A549 (cell line): ENCODE measurements at regions not wholly inside any gene's neighbourhood (a gene's known extent, or its start where the extent isn't known, plus 50 kb on each side); places are given as distances from the start of the nearest gene placed in this dataset.

Source experiments
- ATAC-seq, 2 experiments: fragments of 200-7000 bp in 1 of 2; fragments of >200 bp in 1 of 2; cut with Nextera tagmentation in 1 of 2; cut with Tn5 transposase in 1 of 2; 3 replicates each; pipeline versions ENCODE4 v1.8.0 to v1.9.1; 2018 to 2020; ENCODE audit warnings: mild to moderate bottlenecking in 1 of 2, moderate library complexity in 1 of 2
- CTCF ChIA-PET: fragments of 300-600 bp; sonication (Branson Sonifier 250); formaldehyde crosslinking; extraction: SDS; loops from one replicate; lab custom pipeline; 2021; ENCODE audit warnings: antibody characterized with exemption, inconsistent platforms; lab: Yijun Ruan, JAX
- POLR2A ChIA-PET: fragments of 350-600 bp; formaldehyde crosslinking; extraction: SDS; loops from one replicate; lab custom pipeline; 2021; ENCODE audit warnings: antibody characterized with exemption, inconsistent platforms; lab: Yijun Ruan, JAX
- DNase-seq, 2 experiments: peaks; one replicate each; pipeline versions ENCODE4 v3.0.0 to v3.0.0-alpha.2; 2011 to 2016; ENCODE audit warnings: low read depth in 1 of 2, low spot score in 1 of 2
- FAIRE-seq: peaks from 2 replicates; lab custom pipeline; 2011; peaks lifted over from hg19 to GRCh38; lab: Jason Lieb, UNC
- H3K27ac ChIP-seq, 2 experiments: fragments of >200 bp; sonication (Bioruptor Twin); formaldehyde crosslinking; 3 replicates each; pipeline ENCODE4 v1.5.1; 2016 to 2017
- H3K4me1 ChIP-seq: fragments of >200 bp; sonication (Bioruptor Twin); formaldehyde crosslinking; 3 replicates; pipeline ENCODE4 v1.6.1; 2016
- H3K4me2 ChIP-seq: fragments of >200 bp; sonication (Bioruptor Twin); formaldehyde crosslinking; 3 replicates; pipeline ENCODE4 v1.6.1; 2016
- H3K4me3 ChIP-seq: fragments of >200 bp; sonication (Bioruptor Twin); formaldehyde crosslinking; 3 replicates; pipeline ENCODE4 v1.5.1; 2016
- H3K9me3 ChIP-seq: fragments of >200 bp; sonication (Bioruptor Twin); formaldehyde crosslinking; 3 replicates; pipeline ENCODE4 v1.6.1; 2016
- ATOH8 ChIP-seq: fragments of 250-450 bp; sonication (Bioruptor Pico); IDR thresholded peaks from 2 replicates; pipeline ENCODE4 v1.5.0; 2020; ENCODE audit warnings: low read depth, mild to moderate bottlenecking, moderate library complexity
- CHD2 ChIP-seq: fragments of 150-350 bp; IDR thresholded peaks from 2 replicates; pipeline ENCODE4 v1.6.1; 2014; ENCODE audit warnings: low read length; ENCODE audit not compliant: partially characterized antibody
- CHD4 ChIP-seq: fragments of 200-600 bp; sonication (generic); IDR thresholded peaks from 2 replicates; pipeline ENCODE4 v1.6.1; 2016; ENCODE audit warnings: antibody characterized with exemption, mild to moderate bottlenecking, borderline replicate concordance
- EP300 ChIP-seq, 2 experiments: fragments of >200 bp; sonication (Bioruptor Twin); formaldehyde crosslinking; IDR thresholded peaks; 2 replicates in 1 of 2; 3 replicates in 1 of 2; pipeline ENCODE4 v1.6.1; 2016 to 2017
- FOSL2 ChIP-seq, 2 experiments: fragments of 450-650 bp in 1 of 2; fragments of >200 bp in 1 of 2; sonication (Bioruptor Twin) in 1 of 2; formaldehyde crosslinking; IDR thresholded peaks; 2 replicates each; pipeline versions ENCODE4 v1.5.0 to v1.6.1; 2016 to 2020; ENCODE audit warnings: mild to moderate bottlenecking in 1 of 2, moderate library complexity in 1 of 2
- FOXS1 ChIP-seq: fragments of 250-450 bp; sonication (Bioruptor Pico); IDR thresholded peaks from 2 replicates; pipeline ENCODE4 v1.5.0; 2020; ENCODE audit warnings: mild to moderate bottlenecking, moderate library complexity
- GATA3 ChIP-seq: IDR thresholded peaks from 2 replicates; pipeline ENCODE4 v1.6.1; 2012; ENCODE audit warnings: borderline replicate concordance
- HEYL ChIP-seq: fragments of 250-450 bp; sonication (Bioruptor Pico); IDR thresholded peaks from 2 replicates; pipeline ENCODE4 v1.8.0; 2021; ENCODE audit warnings: mild to moderate bottlenecking, moderate library complexity
- HOXB5 ChIP-seq: fragments of 250-450 bp; sonication (Bioruptor Pico); IDR thresholded peaks from 2 replicates; pipeline ENCODE4 v1.5.0; 2020; ENCODE audit warnings: mild to moderate bottlenecking, moderate library complexity
- JUNB ChIP-seq: fragments of >200 bp; sonication (Bioruptor Twin); formaldehyde crosslinking; IDR thresholded peaks from 2 replicates; pipeline ENCODE4 v1.6.1; 2016
- KDM5A ChIP-seq: fragments of 200-600 bp; sonication (generic); IDR thresholded peaks from 2 replicates; pipeline ENCODE4 v1.6.1; 2016; ENCODE audit warnings: antibody characterized with exemption, mild to moderate bottlenecking
- MAX ChIP-seq: IDR thresholded peaks from 2 replicates; pipeline ENCODE4 v1.6.1; 2012
- MYC ChIP-seq: IDR thresholded peaks from 2 replicates; pipeline ENCODE4 v1.6.1; 2012; ENCODE audit warnings: mild to moderate bottlenecking, inconsistent platforms, low read length, improper control_type of control experiment, borderline replicate concordance
- NPAS2 ChIP-seq: fragments of 250-450 bp; sonication (Bioruptor Pico); IDR thresholded peaks from 2 replicates; pipeline ENCODE4 v1.8.0; 2022; ENCODE audit warnings: mild to moderate bottlenecking, moderate library complexity, borderline replicate concordance
- NR3C1 ChIP-seq: fragments of >200 bp; sonication (Bioruptor Twin); formaldehyde crosslinking; IDR thresholded peaks from 3 replicates; pipeline ENCODE4 v1.6.1; 2017
- POLR2AphosphoS2 ChIP-seq: conservative IDR thresholded peaks from 2 replicates; pipeline ENCODE4 v1.6.1; 2012; ENCODE audit warnings: low read length, improper control_type of control experiment, inconsistent platforms
- RAD21 ChIP-seq, 2 experiments: fragments of >200 bp in 1 of 2; sonication (Bioruptor Twin) in 1 of 2; formaldehyde crosslinking in 1 of 2; IDR thresholded peaks in 1 of 2; conservative IDR thresholded peaks in 1 of 2; 2 replicates in 1 of 2; 3 replicates in 1 of 2; pipeline ENCODE4 v1.6.1; 2012 to 2018; ENCODE audit warnings: inconsistent platforms in 1 of 2
- RARB ChIP-seq: fragments of 250-450 bp; sonication (Bioruptor Pico); IDR thresholded peaks from 2 replicates; pipeline ENCODE4 v1.8.0; 2021; ENCODE audit warnings: mild to moderate bottlenecking, moderate library complexity
- RCOR1 ChIP-seq: fragments of 150-350 bp; IDR thresholded peaks from 2 replicates; pipeline ENCODE4 v1.6.1; 2014; ENCODE audit warnings: antibody characterized with exemption, low read length, low read depth
- RNF2 ChIP-seq: fragments of 200-600 bp; sonication (generic); IDR thresholded peaks from 2 replicates; pipeline ENCODE4 v1.6.1; 2016; ENCODE audit warnings: low read depth, mild to moderate bottlenecking, antibody characterized with exemption, moderate library complexity, borderline replicate concordance
- SREBF2 ChIP-seq: fragments of 450-650 bp; IDR thresholded peaks from 2 replicates; pipeline ENCODE4 v1.6.1; 2014; ENCODE audit warnings: mild to moderate bottlenecking, moderate library complexity
- TFCP2L1 ChIP-seq: fragments of 250-450 bp; sonication (Bioruptor Pico); IDR thresholded peaks from 2 replicates; pipeline ENCODE4 v1.5.0; 2021; ENCODE audit warnings: mild to moderate bottlenecking
- ZSCAN20 ChIP-seq: fragments of 250-450 bp; sonication (Bioruptor Pico); IDR thresholded peaks from 2 replicates; pipeline ENCODE4 v1.8.0; 2022; ENCODE audit warnings: mild to moderate bottlenecking, moderate library complexity
- WGBS: methylation state at CpG from one replicate; pipeline ENCODE4 v1.1.6; 2017; ENCODE audit errors: missing lambda C conversion rate; 5-methylcytosine and 5-hydroxymethylcytosine counted together
- TF ChIP-seq, protein P1 (sequence below): IDR thresholded peaks from 2 replicates; pipeline ENCODE4 v1.6.1; 2012; ENCODE audit warnings: low read depth, borderline replicate concordance
- TF ChIP-seq, protein P2 (sequence below): fragments of 150-350 bp; IDR thresholded peaks from 2 replicates; pipeline ENCODE4 v1.6.1; 2014; ENCODE audit warnings: low read depth, mild to moderate bottlenecking, low read length
- TF ChIP-seq, protein P3 (sequence below): fragments of 450-650 bp; IDR thresholded peaks from 2 replicates; pipeline ENCODE4 v1.6.1; 2014; ENCODE audit warnings: antibody characterized with exemption

DNA sequence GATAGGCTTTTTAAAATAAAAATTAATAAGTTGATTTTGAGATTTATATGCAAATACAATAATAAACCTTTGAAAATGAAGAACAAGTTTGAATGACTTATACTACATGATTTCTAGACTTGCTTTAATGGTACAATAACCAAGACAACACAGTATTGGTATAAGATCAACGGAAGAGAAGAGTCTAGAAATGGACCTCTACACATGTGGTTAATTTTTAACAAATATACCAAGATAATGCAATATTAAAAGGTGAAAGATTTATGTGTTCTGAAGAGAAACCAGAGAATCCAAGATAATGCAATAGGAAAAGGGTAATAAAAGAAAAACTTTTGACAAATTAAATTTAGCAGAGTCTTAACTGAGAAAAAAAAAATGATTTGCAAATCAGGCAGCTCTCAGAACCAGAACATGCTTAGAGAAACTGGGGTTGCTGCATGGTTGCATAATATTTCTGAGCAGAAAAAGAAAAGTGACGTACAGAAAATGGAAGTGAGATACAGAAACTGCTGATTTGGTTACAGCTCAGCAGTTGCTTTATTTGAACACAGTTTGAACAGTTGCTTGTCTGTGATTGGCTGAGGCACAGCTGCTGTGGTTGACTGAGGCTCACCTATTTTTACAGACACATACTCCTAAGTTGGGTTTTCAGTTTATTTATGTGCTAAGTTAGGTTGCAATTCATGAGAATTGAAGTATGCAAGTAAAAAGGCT lies 365.9 kb downstream of the CRPPA start:
- ChIA-PET POLR2A (no interaction called here), CTCF (no interaction called here)
- H3K9me3 ChIP-seq = no peaks in the 10 kb centered on the region
- TF ChIP-seq ZSCAN20 (CRISPR knock-in tag) (no peak), POLR2AphosphoS2 (no peak), RARB (CRISPR knock-in tag) (no peak), EP300 (IDR thresholded peaks at IDR 0.05) (no peak), FOSL2 (IDR thresholded peaks at IDR 0.05) (no peak), FOSL2 (CRISPR knock-in tag; IDR thresholded peaks at IDR 0.05) (no peak), KDM5A (no peak), RCOR1 (no peak), RNF2 (no peak), ATOH8 (CRISPR knock-in tag) (no peak), MYC (no peak), TFCP2L1 (CRISPR knock-in tag) (no peak), NR3C1 (no peak), HOXB5 (CRISPR knock-in tag) (no peak), NPAS2 (CRISPR knock-in tag) (no peak), CHD2 (no peak), SREBF2 (no peak)
- TF ChIP-seq, protein P1, sequence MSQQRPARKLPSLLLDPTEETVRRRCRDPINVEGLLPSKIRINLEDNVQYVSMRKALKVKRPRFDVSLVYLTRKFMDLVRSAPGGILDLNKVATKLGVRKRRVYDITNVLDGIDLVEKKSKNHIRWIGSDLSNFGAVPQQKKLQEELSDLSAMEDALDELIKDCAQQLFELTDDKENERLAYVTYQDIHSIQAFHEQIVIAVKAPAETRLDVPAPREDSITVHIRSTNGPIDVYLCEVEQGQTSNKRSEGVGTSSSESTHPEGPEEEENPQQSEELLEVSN = no peak
- TF ChIP-seq, protein P2, sequence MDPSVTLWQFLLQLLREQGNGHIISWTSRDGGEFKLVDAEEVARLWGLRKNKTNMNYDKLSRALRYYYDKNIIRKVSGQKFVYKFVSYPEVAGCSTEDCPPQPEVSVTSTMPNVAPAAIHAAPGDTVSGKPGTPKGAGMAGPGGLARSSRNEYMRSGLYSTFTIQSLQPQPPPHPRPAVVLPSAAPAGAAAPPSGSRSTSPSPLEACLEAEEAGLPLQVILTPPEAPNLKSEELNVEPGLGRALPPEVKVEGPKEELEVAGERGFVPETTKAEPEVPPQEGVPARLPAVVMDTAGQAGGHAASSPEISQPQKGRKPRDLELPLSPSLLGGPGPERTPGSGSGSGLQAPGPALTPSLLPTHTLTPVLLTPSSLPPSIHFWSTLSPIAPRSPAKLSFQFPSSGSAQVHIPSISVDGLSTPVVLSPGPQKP = no peak
- H3K4me3 ChIP-seq = no peak overlapping the region
- no peaks in the 10 kb centered on the region for H3K4me1 ChIP-seq
- no peak overlapping the region for H3K27ac ChIP-seq
- WGBS = 27% methylated on average over 2 of the region's 2 CpGs
- DNase-seq = peak in 1 of 2 experiments; percentile 1
- no peak for FAIRE-seq
- no peak for ATAC-seq
- no peak overlapping the region for H3K4me2 ChIP-seq

DNA sequence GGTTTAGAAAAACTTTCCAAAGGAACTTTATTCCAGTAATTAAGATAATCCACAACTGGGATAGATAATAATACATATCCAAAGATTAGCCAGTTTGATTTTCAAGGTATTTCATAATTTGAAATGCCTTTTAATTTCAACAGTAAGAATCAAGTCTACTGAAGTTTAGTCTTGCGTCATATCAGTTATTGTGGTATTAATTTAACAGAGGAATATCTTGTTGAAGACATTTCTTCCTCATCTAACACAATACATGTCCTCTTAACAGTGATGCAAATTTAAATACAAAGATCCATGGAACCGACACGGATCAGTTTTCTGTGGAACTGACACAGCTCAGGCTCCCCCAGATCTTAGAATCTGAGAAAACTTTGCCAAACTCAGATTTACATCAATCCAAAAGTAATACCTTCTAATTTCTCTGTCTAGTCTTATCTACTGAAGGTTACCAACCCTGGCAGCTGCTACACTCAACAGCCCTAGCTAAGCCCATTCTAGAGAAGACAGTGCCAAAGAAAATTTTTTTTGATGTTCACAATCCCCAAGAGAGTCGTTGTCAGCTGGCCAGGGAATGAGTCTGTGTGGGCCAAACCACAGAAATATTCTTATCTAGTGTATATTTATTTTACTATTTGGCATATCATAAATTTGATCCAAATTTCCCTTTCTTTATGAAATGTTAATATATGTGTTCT lies 365.2 kb upstream of the MEOX2 start:
- Histone ChIP-seq H3K4me1 (no peaks in the 10 kb centered on the region), H3K27ac (no peak overlapping the region), H3K4me2 (no peak overlapping the region), H3K4me3 (no peak overlapping the region), H3K9me3 (no peaks in the 10 kb centered on the region)
- ATAC-seq (no peak), FAIRE-seq (no peak), DNase-seq (no peak)
- TF ChIP-seq HEYL (CRISPR knock-in tag) = no peak
- 31% methylated on average over 4 of the region's 4 CpGs for WGBS
- ChIA-PET CTCF (no interaction called here), POLR2A (no interaction called here)

DNA sequence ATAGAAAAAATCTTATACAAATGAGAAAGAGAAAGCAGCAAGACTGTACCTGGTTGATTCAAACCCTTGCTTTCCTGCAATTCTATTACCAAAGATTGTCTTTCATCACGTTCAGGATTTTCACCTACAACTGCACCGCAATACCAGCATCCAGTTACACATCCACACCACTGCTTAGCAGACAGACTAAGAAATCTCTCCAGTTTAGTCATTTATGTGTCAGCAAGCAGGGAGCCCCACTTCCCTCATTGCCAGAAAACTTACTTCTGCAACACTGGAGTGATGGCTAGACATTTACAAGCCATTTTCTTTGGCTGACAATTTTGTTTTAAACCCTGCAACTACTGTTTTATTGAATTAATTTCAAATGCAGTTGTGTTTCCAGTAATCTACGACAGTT lies 359.6 kb upstream of the MEOX2 start:
- POLR2A ChIA-PET = no interaction called here
- DNase-seq (no peak), ATAC-seq (no peak), FAIRE-seq (no peak)
- 9% methylated on average over 3 of the region's 3 CpGs for WGBS
- Histone ChIP-seq H3K4me2 (no peak overlapping the region), H3K27ac (no peak overlapping the region), H3K4me3 (no peak overlapping the region), H3K4me1 (no peaks in the 10 kb centered on the region), H3K9me3 (no peaks in the 10 kb centered on the region)
- CTCF ChIA-PET = no interaction called here
- TF ChIP-seq JUNB (no peak), MAX (no peak), CHD4 (no peak), RAD21 (conservative IDR thresholded peaks at IDR 0.05 in 1 of 2, IDR thresholded peaks at IDR 0.05 in 1 of 2) (no peak), HOXB5 (CRISPR knock-in tag) (no peak), NR3C1 (no peak), GATA3 (no peak), FOXS1 (CRISPR knock-in tag) (no peak), SREBF2 (no peak), KDM5A (no peak)
- TF ChIP-seq, protein P1 = no peak
- TF ChIP-seq, protein P3, sequence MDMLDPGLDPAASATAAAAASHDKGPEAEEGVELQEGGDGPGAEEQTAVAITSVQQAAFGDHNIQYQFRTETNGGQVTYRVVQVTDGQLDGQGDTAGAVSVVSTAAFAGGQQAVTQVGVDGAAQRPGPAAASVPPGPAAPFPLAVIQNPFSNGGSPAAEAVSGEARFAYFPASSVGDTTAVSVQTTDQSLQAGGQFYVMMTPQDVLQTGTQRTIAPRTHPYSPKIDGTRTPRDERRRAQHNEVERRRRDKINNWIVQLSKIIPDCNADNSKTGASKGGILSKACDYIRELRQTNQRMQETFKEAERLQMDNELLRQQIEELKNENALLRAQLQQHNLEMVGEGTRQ = no peak
